A549 (cell line): ENCODE measurements at regions not wholly inside any gene's neighbourhood (a gene's known extent, or its start where the extent isn't known, plus 50 kb on each side); places are given as distances from the start of the nearest gene placed in this dataset.

Experiments used
- CEBPB ChIP-seq, 2 experiments: fragments of >200 bp in 1 of 2; sonication (Bioruptor Twin) in 1 of 2; formaldehyde crosslinking in 1 of 2; IDR thresholded peaks; 2 replicates each; pipeline ENCODE4 v1.6.1; 2012 to 2016
- EP300 ChIP-seq, 2 experiments: fragments of >200 bp; sonication (Bioruptor Twin); formaldehyde crosslinking; IDR thresholded peaks; 2 replicates in 1 of 2; 3 replicates in 1 of 2; pipeline ENCODE4 v1.6.1; 2016 to 2017
- HMGXB4 ChIP-seq: fragments of 250-450 bp; sonication (Bioruptor Pico); IDR thresholded peaks from 2 replicates; pipeline ENCODE4 v1.5.0; 2021; ENCODE audit warnings: mild to moderate bottlenecking, moderate library complexity, borderline replicate concordance
- PHF8 ChIP-seq: fragments of 200-600 bp; sonication (generic); IDR thresholded peaks from 2 replicates; pipeline ENCODE4 v1.6.1; 2016; ENCODE audit warnings: low read depth, mild to moderate bottlenecking, antibody characterized with exemption, moderate library complexity, borderline replicate concordance
- POLR2A ChIP-seq: IDR thresholded peaks from 2 replicates; pipeline ENCODE4 v1.6.1; 2012; ENCODE audit warnings: mild to moderate bottlenecking, low read length

- TF ChIP-seq CEBPB (IDR thresholded peaks at IDR 0.05) = no peak
- TF ChIP-seq POLR2A = no peak
- no peak for TF ChIP-seq PHF8
- no peak for TF ChIP-seq HMGXB4 (CRISPR knock-in tag)
- TF ChIP-seq EP300 (IDR thresholded peaks at IDR 0.05) = no peak
Observed at GRCh38 chr2:18677280-18677679, 87.9 kb upstream of the NT5C1B start.
